HG02763 (cell line): ENCODE measurements at regions not wholly inside any gene's neighbourhood (a gene's known extent, or its start where the extent isn't known, plus 50 kb on each side); places are given as distances from the start of the nearest gene placed in this dataset.

Experiments
- ATAC-seq: cut with Tn5 transposase; IDR thresholded peaks from one replicate; pipeline ENCODE4 v1.9.1; 2021; ENCODE audit warnings: mild to moderate bottlenecking, moderate library complexity; ENCODE audit not compliant: unreplicated experiment

GRCh38 chr9:90007516-90008440, 403.0 kb downstream of the GADD45G start:
- ATAC-seq, result no peak

GRCh38 chr9:90009447-90009846, 404.6 kb downstream of the GADD45G start:
- no peak for ATAC-seq

- no peak for ATAC-seq
These were observed 406.0 kb downstream of the GADD45G start for GRCh38 chr9:90010793-90011192.

- no peak for ATAC-seq
These were observed 408.1 kb downstream of the GADD45G start for GRCh38 chr9:90012949-90013348.

GRCh38 chr9:90013778-90014177, 409.0 kb downstream of the GADD45G start:
- no peak for ATAC-seq

- no peak for ATAC-seq
These were observed 409.6 kb downstream of the GADD45G start for GRCh38 chr9:90014421-90014820.

GRCh38 chr9:90016272-90016671, 411.5 kb downstream of the GADD45G start:
- ATAC-seq, result no peak

- no peak for ATAC-seq
These were observed 412.9 kb downstream of the GADD45G start for GRCh38 chr9:90017679-90018078.

GRCh38 chr9:90018688-90019087, 413.9 kb downstream of the GADD45G start:
- no peak for ATAC-seq

- ATAC-seq, result no peak
These were observed 414.8 kb downstream of the GADD45G start for GRCh38 chr9:90019626-90020025.

GRCh38 chr9:90020276-90020871, 415.6 kb downstream of the GADD45G start:
- no peak for ATAC-seq

- ATAC-seq, result no peak
These were observed 416.5 kb downstream of the GADD45G start for GRCh38 chr9:90021216-90021906.

- ATAC-seq, result no peak
These were observed 417.7 kb downstream of the GADD45G start for GRCh38 chr9:90022474-90022873.

GRCh38 chr9:90023861-90024260, 419.0 kb downstream of the GADD45G start:
- ATAC-seq, result no peak

- ATAC-seq, result no peak
These were observed 419.6 kb downstream of the GADD45G start for GRCh38 chr9:90024409-90024808.

- no peak for ATAC-seq
These were observed 420.0 kb downstream of the GADD45G start for GRCh38 chr9:90024823-90025222.

- ATAC-seq, result no peak
These were observed 421.0 kb downstream of the GADD45G start for GRCh38 chr9:90025816-90026215.

- no peak for ATAC-seq
These were observed 422.5 kb downstream of the GADD45G start for GRCh38 chr9:90027296-90027790.

GRCh38 chr9:90029386-90029785, 424.6 kb downstream of the GADD45G start:
- no peak for ATAC-seq

GRCh38 chr9:90029996-90030395, 425.2 kb downstream of the GADD45G start:
- ATAC-seq, result no peak

- ATAC-seq, result no peak
These were observed 427.6 kb downstream of the GADD45G start for GRCh38 chr9:90032296-90033027.
